ENCODE measurements at regions not wholly inside any gene's neighbourhood (a gene's known extent, or its start where the extent isn't known, plus 50 kb on each side); places are given as distances from the start of the nearest gene placed in this dataset.

DNA sequence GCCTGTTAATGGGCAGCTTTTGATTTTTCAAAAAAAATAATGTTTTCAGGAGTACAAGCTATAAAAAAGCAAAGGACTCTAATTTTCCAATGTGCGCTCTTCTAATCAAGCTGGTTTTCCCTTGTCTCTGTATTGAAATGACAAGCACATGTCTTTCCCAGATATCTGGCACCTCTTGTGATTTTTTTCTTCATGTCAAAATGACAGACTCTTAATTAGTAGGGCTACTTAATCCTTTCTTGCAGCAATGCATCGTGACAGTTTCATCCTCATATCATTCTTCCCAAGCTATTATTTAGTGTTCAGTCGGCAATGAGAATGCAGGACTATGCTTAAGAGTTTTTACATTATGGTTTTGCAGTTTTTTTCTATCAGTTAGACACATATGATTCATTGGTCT, 139.5 kb downstream of the MAGEC1 start (continued):
- TF ChIP-seq ZBTB48 (tag by site-specific recombination; IDR thresholded peaks at IDR 0.05) (no peak), PRDM10 (tag by site-specific recombination; IDR thresholded peaks at IDR 0.05) (no peak)

DNA sequence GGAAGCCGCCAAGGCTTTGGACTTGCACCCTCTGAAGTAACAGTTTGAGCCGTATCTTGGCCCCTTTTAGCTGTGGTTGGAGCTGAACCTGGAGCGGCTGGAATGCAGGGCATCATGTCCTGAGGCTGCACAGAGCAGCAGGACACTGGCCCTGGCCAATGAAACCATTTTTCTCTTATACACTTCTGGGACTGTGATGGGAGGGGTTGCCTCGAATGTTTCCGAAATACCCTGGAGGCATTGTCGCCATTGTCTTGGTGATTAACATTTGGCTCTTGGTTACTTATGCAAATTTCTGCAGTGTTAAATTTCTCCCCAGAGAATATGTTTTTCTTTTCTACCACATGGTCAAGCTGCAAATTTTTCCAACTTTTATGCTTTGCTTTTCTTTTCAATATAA, 137.2 kb downstream of the MAGEC1 start:
- Histone ChIP-seq H3K4me3 (ENCODE audit: low read depth, low read length) (no peak overlapping the region), H3K4me1 (ENCODE audit: control insufficient read depth, insufficient read depth, low read length) (no peaks in the 10 kb centered on the region), H3K27ac (ENCODE audit: extremely low read depth, low read depth, low read length) (no peak overlapping the region), H3K9me3 (ENCODE audit: control insufficient read depth, insufficient read depth, low read depth, low read length) (no peaks in the 10 kb centered on the region), H3K36me3 (ENCODE audit: control insufficient read depth in 2 of 2, insufficient read depth in 1 of 2, low read length in 2 of 2) (no peaks in the 10 kb centered on the region)
- ChIA-PET POLR2A (no interaction called here), CTCF (no interaction called here)
- TF ChIP-seq ZNF23 (tag by site-specific recombination; IDR thresholded peaks at IDR 0.05; ENCODE audit: borderline replicate concordance) (no peak), EGR2 (tag by site-specific recombination; IDR thresholded peaks at IDR 0.05; ENCODE audit: low read depth) (no peak), KLF16 (tag by site-specific recombination; IDR thresholded peaks at IDR 0.05) (no peak), ZNF112 (tag by site-specific recombination; IDR thresholded peaks at IDR 0.05) (no peak), KLF8 (tag by site-specific recombination; IDR thresholded peaks at IDR 0.05) (no peak), OVOL3 (tag by site-specific recombination; IDR thresholded peaks at IDR 0.05) (no peak), ZXDB (tag by site-specific recombination; IDR thresholded peaks at IDR 0.05) (no peak), ZNF114 (tag by site-specific recombination; IDR thresholded peaks at IDR 0.05) (no peak), ZNF37A (tag by site-specific recombination; IDR thresholded peaks at IDR 0.05) (no peak), SP7 (tag by site-specific recombination; IDR thresholded peaks at IDR 0.05) (no peak), SP3 (tag by site-specific recombination; IDR thresholded peaks at IDR 0.05) (no peak), ZNF777 (tag by site-specific recombination; IDR thresholded peaks at IDR 0.05; ENCODE audit: borderline replicate concordance) (no peak), MYNN (tag by site-specific recombination; IDR thresholded peaks at IDR 0.05; ENCODE audit: borderline replicate concordance) (no peak), IKZF3 (tag by site-specific recombination; IDR thresholded peaks at IDR 0.05) (no peak), ZNF623 (tag by site-specific recombination; IDR thresholded peaks at IDR 0.05) (no peak)
- TF ChIP-seq, protein P1, sequence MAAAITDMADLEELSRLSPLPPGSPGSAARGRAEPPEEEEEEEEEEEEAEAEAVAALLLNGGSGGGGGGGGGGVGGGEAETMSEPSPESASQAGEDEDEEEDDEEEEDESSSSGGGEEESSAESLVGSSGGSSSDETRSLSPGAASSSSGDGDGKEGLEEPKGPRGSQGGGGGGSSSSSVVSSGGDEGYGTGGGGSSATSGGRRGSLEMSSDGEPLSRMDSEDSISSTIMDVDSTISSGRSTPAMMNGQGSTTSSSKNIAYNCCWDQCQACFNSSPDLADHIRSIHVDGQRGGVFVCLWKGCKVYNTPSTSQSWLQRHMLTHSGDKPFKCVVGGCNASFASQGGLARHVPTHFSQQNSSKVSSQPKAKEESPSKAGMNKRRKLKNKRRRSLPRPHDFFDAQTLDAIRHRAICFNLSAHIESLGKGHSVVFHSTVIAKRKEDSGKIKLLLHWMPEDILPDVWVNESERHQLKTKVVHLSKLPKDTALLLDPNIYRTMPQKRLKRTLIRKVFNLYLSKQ (tag by site-specific recombination; IDR thresholded peaks at IDR 0.05; ENCODE audit: borderline replicate concordance), result no peak
- TF ChIP-seq, protein P2, sequence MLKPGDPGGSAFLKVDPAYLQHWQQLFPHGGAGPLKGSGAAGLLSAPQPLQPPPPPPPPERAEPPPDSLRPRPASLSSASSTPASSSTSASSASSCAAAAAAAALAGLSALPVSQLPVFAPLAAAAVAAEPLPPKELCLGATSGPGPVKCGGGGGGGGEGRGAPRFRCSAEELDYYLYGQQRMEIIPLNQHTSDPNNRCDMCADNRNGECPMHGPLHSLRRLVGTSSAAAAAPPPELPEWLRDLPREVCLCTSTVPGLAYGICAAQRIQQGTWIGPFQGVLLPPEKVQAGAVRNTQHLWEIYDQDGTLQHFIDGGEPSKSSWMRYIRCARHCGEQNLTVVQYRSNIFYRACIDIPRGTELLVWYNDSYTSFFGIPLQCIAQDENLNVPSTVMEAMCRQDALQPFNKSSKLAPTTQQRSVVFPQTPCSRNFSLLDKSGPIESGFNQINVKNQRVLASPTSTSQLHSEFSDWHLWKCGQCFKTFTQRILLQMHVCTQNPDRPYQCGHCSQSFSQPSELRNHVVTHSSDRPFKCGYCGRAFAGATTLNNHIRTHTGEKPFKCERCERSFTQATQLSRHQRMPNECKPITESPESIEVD (tag by site-specific recombination; IDR thresholded peaks at IDR 0.05), result no peak

DNA sequence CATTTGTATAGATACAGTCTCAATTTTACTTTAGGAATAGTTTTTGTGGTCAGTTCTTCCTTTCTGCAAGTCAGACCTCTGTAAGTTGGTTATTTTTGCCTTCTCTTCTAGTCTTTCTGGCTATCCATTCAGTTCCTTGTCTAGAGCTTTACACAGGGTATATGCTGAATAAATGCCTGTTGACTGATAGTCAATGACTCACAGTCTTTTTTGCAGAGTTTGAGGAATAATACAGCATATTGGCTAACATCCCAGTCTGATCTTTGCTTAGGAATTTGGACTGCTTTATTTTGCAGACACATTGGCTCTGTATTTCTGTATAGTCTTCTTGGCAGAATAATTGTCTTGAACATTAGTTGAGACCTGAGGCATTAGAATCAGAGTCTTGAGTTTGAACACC, 132.4 kb downstream of the MAGEC1 start:
- CTCF ChIA-PET, result no interaction called here
- no peaks in the 10 kb centered on the region for H3K4me1 ChIP-seq (ENCODE audit: control insufficient read depth, insufficient read depth, low read length)
- POLR2A ChIA-PET, result no interaction called here
- H3K4me3 ChIP-seq (ENCODE audit: low read depth, low read length), result no peak overlapping the region
- H3K9me3 ChIP-seq (ENCODE audit: control insufficient read depth, insufficient read depth, low read depth, low read length), result no peaks in the 10 kb centered on the region
- H3K36me3 ChIP-seq (ENCODE audit: control insufficient read depth in 2 of 2, insufficient read depth in 1 of 2, low read length in 2 of 2), result no peaks in the 10 kb centered on the region
- no peak overlapping the region for H3K27ac ChIP-seq (ENCODE audit: extremely low read depth, low read depth, low read length)
- TF ChIP-seq ZFHX2 (tag by site-specific recombination; conservative IDR thresholded peaks at IDR 0.05) (no peak), ZBTB8A (tag by site-specific recombination; IDR thresholded peaks at IDR 0.05) (no peak), ZNF488 (tag by site-specific recombination; IDR thresholded peaks at IDR 0.05) (no peak), ZNF10 (tag by site-specific recombination; IDR thresholded peaks at IDR 0.05) (no peak), ZNF214 (tag by site-specific recombination; IDR thresholded peaks at IDR 0.05; ENCODE audit: borderline replicate concordance) (no peak), ZNF280C (tag by site-specific recombination; IDR thresholded peaks at IDR 0.05) (no peak)

Data from HEK293 (cell line).